ENCODE measurements at regions not wholly inside any gene's neighbourhood (a gene's known extent, or its start where the extent isn't known, plus 50 kb on each side); places are given as distances from the start of the nearest gene placed in this dataset.

DNA sequence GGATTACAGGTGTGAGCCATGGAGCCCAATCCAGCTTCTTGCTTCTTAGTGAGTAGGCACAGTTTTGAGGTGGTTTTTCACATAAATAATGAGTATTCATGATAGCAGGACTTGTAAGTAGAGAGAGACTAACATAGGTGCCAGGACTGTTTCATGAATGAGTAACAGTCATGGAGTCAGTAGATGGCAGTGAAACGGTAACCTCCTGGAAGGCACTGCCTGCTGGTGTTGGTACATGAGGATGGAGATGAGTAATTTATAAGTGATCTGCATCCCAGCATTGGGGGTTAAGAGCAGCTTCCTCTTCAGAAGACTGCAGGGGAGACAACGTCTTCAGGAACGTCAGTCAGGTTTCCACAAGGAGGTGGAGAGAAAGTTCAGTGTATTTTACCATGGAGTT is 143.8 kb downstream of the HAUS1 start (continued):
- no peak for TF ChIP-seq POLR2AphosphoS5 (IDR thresholded peaks at IDR 0.05; ENCODE audit: low read depth, low read length)
- TF ChIP-seq, protein P1, sequence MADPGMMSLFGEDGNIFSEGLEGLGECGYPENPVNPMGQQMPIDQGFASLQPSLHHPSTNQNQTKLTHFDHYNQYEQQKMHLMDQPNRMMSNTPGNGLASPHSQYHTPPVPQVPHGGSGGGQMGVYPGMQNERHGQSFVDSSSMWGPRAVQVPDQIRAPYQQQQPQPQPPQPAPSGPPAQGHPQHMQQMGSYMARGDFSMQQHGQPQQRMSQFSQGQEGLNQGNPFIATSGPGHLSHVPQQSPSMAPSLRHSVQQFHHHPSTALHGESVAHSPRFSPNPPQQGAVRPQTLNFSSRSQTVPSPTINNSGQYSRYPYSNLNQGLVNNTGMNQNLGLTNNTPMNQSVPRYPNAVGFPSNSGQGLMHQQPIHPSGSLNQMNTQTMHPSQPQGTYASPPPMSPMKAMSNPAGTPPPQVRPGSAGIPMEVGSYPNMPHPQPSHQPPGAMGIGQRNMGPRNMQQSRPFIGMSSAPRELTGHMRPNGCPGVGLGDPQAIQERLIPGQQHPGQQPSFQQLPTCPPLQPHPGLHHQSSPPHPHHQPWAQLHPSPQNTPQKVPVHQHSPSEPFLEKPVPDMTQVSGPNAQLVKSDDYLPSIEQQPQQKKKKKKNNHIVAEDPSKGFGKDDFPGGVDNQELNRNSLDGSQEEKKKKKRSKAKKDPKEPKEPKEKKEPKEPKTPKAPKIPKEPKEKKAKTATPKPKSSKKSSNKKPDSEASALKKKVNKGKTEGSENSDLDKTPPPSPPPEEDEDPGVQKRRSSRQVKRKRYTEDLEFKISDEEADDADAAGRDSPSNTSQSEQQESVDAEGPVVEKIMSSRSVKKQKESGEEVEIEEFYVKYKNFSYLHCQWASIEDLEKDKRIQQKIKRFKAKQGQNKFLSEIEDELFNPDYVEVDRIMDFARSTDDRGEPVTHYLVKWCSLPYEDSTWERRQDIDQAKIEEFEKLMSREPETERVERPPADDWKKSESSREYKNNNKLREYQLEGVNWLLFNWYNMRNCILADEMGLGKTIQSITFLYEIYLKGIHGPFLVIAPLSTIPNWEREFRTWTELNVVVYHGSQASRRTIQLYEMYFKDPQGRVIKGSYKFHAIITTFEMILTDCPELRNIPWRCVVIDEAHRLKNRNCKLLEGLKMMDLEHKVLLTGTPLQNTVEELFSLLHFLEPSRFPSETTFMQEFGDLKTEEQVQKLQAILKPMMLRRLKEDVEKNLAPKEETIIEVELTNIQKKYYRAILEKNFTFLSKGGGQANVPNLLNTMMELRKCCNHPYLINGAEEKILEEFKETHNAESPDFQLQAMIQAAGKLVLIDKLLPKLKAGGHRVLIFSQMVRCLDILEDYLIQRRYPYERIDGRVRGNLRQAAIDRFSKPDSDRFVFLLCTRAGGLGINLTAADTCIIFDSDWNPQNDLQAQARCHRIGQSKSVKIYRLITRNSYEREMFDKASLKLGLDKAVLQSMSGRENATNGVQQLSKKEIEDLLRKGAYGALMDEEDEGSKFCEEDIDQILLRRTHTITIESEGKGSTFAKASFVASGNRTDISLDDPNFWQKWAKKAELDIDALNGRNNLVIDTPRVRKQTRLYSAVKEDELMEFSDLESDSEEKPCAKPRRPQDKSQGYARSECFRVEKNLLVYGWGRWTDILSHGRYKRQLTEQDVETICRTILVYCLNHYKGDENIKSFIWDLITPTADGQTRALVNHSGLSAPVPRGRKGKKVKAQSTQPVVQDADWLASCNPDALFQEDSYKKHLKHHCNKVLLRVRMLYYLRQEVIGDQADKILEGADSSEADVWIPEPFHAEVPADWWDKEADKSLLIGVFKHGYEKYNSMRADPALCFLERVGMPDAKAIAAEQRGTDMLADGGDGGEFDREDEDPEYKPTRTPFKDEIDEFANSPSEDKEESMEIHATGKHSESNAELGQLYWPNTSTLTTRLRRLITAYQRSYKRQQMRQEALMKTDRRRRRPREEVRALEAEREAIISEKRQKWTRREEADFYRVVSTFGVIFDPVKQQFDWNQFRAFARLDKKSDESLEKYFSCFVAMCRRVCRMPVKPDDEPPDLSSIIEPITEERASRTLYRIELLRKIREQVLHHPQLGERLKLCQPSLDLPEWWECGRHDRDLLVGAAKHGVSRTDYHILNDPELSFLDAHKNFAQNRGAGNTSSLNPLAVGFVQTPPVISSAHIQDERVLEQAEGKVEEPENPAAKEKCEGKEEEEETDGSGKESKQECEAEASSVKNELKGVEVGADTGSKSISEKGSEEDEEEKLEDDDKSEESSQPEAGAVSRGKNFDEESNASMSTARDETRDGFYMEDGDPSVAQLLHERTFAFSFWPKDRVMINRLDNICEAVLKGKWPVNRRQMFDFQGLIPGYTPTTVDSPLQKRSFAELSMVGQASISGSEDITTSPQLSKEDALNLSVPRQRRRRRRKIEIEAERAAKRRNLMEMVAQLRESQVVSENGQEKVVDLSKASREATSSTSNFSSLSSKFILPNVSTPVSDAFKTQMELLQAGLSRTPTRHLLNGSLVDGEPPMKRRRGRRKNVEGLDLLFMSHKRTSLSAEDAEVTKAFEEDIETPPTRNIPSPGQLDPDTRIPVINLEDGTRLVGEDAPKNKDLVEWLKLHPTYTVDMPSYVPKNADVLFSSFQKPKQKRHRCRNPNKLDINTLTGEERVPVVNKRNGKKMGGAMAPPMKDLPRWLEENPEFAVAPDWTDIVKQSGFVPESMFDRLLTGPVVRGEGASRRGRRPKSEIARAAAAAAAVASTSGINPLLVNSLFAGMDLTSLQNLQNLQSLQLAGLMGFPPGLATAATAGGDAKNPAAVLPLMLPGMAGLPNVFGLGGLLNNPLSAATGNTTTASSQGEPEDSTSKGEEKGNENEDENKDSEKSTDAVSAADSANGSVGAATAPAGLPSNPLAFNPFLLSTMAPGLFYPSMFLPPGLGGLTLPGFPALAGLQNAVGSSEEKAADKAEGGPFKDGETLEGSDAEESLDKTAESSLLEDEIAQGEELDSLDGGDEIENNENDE (IDR thresholded peaks at IDR 0.05; ENCODE audit: insufficient replicate concordance, low read length): no peak
- no peak for TF ChIP-seq SUZ12 (IDR thresholded peaks at IDR 0.05; ENCODE audit: low read length)

Measured in H1 (cell line).